DOHH2 (cell line): ENCODE measurements at regions not wholly inside any gene's neighbourhood (a gene's known extent, or its start where the extent isn't known, plus 50 kb on each side); places are given as distances from the start of the nearest gene placed in this dataset.

Experiments
- CTCF ChIP-seq: fragments of 200-600 bp; sonication (generic); IDR thresholded peaks from one replicate; pipeline ENCODE4 v1.5.1; 2014; ENCODE audit warnings: antibody characterized with exemption, mild to moderate bottlenecking, low read depth, low read length; ENCODE audit not compliant: poor library complexity, severe bottlenecking
- EZH2phosphoT487 ChIP-seq: fragments of 200-600 bp; sonication (generic); IDR thresholded peaks from 2 replicates; pipeline ENCODE4 v1.6.1; 2017; ENCODE audit warnings: borderline replicate concordance, mild to moderate bottlenecking, antibody characterized with exemption, low read length, moderate library complexity, mixed read lengths

GRCh38 chr2:146450131-146450530, 1394.7 kb upstream of the ACVR2A start:
- TF ChIP-seq CTCF (no peak), EZH2phosphoT487 (no peak)
